OCI-LY1 (cell line): ENCODE measurements at regions not wholly inside any gene's neighbourhood (a gene's known extent, or its start where the extent isn't known, plus 50 kb on each side); places are given as distances from the start of the nearest gene placed in this dataset.
"Not testable (repeated sequence)": the region's sequence is repeated elsewhere in the genome, so short reads cannot be mapped to it uniquely, and the experiment has no call there.

Experiments
- H2AFZ ChIP-seq: fragments of 200-600 bp; sonication (generic), shearing (Covaris generic); 2 replicates; pipeline ENCODE4 v1.6.0; 2014; ENCODE audit warnings: antibody characterized with exemption, mild to moderate bottlenecking, low read length
- H3F3A ChIP-seq: fragments of 200-600 bp; sonication (generic), shearing (Covaris generic); 2 replicates; pipeline ENCODE4 v1.6.0; 2014; ENCODE audit warnings: mild to moderate bottlenecking, antibody characterized with exemption, low read length, moderate library complexity; ENCODE audit not compliant: insufficient read depth
- H3K27ac ChIP-seq: fragments of 200-600 bp; sonication (generic); 2 replicates; pipeline ENCODE4 v1.5.1; 2014; ENCODE audit warnings: low read length, mixed run types, mild to moderate bottlenecking, low read depth; ENCODE audit not compliant: poor library complexity, severe bottlenecking
- H3K27me3 ChIP-seq: fragments of 200-600 bp; sonication (generic); 2 replicates; pipeline ENCODE4 v1.6.0; 2014; ENCODE audit warnings: antibody characterized with exemption, mild to moderate bottlenecking, low read length, moderate library complexity; ENCODE audit not compliant: insufficient read depth
- H3K36me3 ChIP-seq: fragments of 200-600 bp; sonication (generic); 2 replicates; pipeline ENCODE4 v1.6.1; 2014; ENCODE audit warnings: mild to moderate bottlenecking, antibody characterized with exemption, low read length, moderate library complexity, mixed read lengths; ENCODE audit not compliant: insufficient read depth
- H3K4me1 ChIP-seq: fragments of 200-600 bp; sonication (generic); 2 replicates; pipeline ENCODE4 v1.5.1; 2014; ENCODE audit warnings: mild to moderate bottlenecking, low read length, moderate library complexity; ENCODE audit not compliant: insufficient read depth, severe bottlenecking
- H3K4me2 ChIP-seq: fragments of 200-600 bp; sonication (generic), shearing (Covaris generic); 2 replicates; pipeline ENCODE4 v1.6.1; 2014; ENCODE audit warnings: low read length
- H3K4me3 ChIP-seq: fragments of 200-600 bp; sonication (generic); 2 replicates; pipeline ENCODE4 v1.5.1; 2014; ENCODE audit warnings: low read length, low read depth, mild to moderate bottlenecking, mixed read lengths; ENCODE audit not compliant: poor library complexity, severe bottlenecking
- H3K79me2 ChIP-seq: fragments of 200-600 bp; shearing (Covaris generic); 2 replicates; pipeline ENCODE4 v1.6.1; 2016; ENCODE audit warnings: mixed run types, low read length, mixed read lengths; ENCODE audit not compliant: insufficient read depth
- H3K9ac ChIP-seq: fragments of 200-600 bp; sonication (generic), shearing (Covaris generic); 2 replicates; pipeline ENCODE4 v1.6.1; 2014; ENCODE audit warnings: mild to moderate bottlenecking, low read length, mixed read lengths
- H3K9me2 ChIP-seq: fragments of 200-600 bp; sonication (generic), shearing (Covaris generic); 2 replicates; pipeline ENCODE4 v1.6.1; 2014; ENCODE audit warnings: low read depth, mild to moderate bottlenecking, low read length, mixed read lengths
- H3K9me3 ChIP-seq: fragments of 200-600 bp; shearing (Covaris generic); 2 replicates; pipeline ENCODE4 v1.6.1; 2014; ENCODE audit warnings: low read length, mixed read lengths
- H4K20me1 ChIP-seq: fragments of 200-600 bp; sonication (generic), shearing (Covaris generic); 2 replicates; pipeline ENCODE4 v1.6.0; 2016; ENCODE audit warnings: mild to moderate bottlenecking, low read length; ENCODE audit not compliant: insufficient read depth
- EZH2 ChIP-seq: fragments of 200-600 bp; sonication (generic), shearing (Covaris generic); IDR thresholded peaks from 2 replicates; pipeline ENCODE4 v1.8.0; 2017; ENCODE audit warnings: borderline replicate concordance, mixed run types, mild to moderate bottlenecking, antibody characterized with exemption, low read length, moderate library complexity, mixed read lengths
- TF ChIP-seq, protein P1 (sequence below): fragments of 200-600 bp; sonication (generic), shearing (Covaris generic); IDR thresholded peaks from 2 replicates; pipeline ENCODE4 v1.5.1; 2017; ENCODE audit warnings: mild to moderate bottlenecking, antibody characterized with exemption, low read length, moderate library complexity, mixed read lengths

- H3F3A ChIP-seq, result no peaks in the 10 kb centered on the region
- H3K4me2 ChIP-seq, result no peak overlapping the region
- no peak overlapping the region for H3K4me3 ChIP-seq
- H4K20me1 ChIP-seq, result no peaks in the 10 kb centered on the region
- H2AFZ ChIP-seq, result no peak overlapping the region
- no peaks in the 10 kb centered on the region for H3K9me2 ChIP-seq
- H3K9ac ChIP-seq, result no peak overlapping the region
- no peaks in the 10 kb centered on the region for H3K9me3 ChIP-seq
- H3K4me1 ChIP-seq, result no peaks in the 10 kb centered on the region
- no peaks in the 10 kb centered on the region for H3K79me2 ChIP-seq
- H3K27ac ChIP-seq, result no peak overlapping the region
- no peak for TF ChIP-seq EZH2
- TF ChIP-seq, protein P1, sequence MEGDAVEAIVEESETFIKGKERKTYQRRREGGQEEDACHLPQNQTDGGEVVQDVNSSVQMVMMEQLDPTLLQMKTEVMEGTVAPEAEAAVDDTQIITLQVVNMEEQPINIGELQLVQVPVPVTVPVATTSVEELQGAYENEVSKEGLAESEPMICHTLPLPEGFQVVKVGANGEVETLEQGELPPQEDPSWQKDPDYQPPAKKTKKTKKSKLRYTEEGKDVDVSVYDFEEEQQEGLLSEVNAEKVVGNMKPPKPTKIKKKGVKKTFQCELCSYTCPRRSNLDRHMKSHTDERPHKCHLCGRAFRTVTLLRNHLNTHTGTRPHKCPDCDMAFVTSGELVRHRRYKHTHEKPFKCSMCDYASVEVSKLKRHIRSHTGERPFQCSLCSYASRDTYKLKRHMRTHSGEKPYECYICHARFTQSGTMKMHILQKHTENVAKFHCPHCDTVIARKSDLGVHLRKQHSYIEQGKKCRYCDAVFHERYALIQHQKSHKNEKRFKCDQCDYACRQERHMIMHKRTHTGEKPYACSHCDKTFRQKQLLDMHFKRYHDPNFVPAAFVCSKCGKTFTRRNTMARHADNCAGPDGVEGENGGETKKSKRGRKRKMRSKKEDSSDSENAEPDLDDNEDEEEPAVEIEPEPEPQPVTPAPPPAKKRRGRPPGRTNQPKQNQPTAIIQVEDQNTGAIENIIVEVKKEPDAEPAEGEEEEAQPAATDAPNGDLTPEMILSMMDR, result no peak
- no peaks in the 10 kb centered on the region for H3K27me3 ChIP-seq
- no peaks in the 10 kb centered on the region for H3K36me3 ChIP-seq
These were observed 309.3 kb downstream of the LRRC3B start for GRCh38 chr3:26931896-26932295.

DNA sequence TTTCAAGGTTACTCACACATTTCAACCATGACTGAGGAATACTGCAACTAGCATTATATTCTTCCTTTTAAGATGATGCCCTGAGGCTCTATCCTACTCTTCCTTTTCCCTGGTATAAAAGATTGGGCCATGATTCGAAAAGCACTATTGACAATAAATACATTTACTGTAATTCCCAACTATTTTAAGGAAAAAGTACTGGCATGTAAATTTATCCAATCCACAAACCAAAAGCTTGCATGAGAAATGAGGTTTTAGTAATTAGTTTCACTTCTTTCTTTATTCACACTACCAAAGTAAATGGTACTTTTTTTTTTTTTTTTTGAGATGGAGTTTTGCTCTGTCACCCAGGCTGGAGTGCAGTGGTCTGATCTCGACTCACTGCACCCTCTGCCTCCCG, 310.2 kb downstream of the LRRC3B start:
- Histone ChIP-seq H3K4me2 (no peak overlapping the region), H3K4me1 (no peaks in the 10 kb centered on the region)

DNA sequence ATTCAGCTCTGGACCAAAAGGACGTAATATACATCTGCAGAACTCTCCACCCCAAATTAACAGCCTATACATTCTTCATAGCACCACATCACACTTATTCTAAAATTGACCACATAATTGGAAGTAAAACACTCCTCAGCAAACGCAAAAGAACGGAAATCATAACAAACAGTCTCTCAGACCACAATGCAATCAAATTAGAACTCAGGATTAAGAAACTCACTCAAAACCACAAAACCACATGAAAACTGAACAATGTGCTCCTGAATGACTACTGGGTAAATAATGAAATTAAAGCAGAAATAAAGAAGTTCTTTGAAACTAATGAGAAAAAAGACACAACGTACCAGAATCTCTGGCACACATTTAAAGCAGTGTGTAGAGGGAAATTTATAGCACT, 322.9 kb downstream of the LRRC3B start:
- not testable (repeated sequence) for H3K79me2 ChIP-seq, H3K4me2 ChIP-seq, H3K27ac ChIP-seq

More for the DNA sequence above, 310.2 kb downstream of the LRRC3B start:
- Histone ChIP-seq H4K20me1 (no peaks in the 10 kb centered on the region), H3K9ac (no peak overlapping the region), H3K36me3 (no peaks in the 10 kb centered on the region), H3K9me3 (no peaks in the 10 kb centered on the region), H3K27ac (no peak overlapping the region), H3K79me2 (no peaks in the 10 kb centered on the region), H3F3A (no peaks in the 10 kb centered on the region), H3K9me2 (no peaks in the 10 kb centered on the region), H3K4me3 (no peak overlapping the region), H3K27me3 (no peaks in the 10 kb centered on the region), H2AFZ (no peak overlapping the region)
- TF ChIP-seq, protein P1, result no peak
- no peak for TF ChIP-seq EZH2

DNA sequence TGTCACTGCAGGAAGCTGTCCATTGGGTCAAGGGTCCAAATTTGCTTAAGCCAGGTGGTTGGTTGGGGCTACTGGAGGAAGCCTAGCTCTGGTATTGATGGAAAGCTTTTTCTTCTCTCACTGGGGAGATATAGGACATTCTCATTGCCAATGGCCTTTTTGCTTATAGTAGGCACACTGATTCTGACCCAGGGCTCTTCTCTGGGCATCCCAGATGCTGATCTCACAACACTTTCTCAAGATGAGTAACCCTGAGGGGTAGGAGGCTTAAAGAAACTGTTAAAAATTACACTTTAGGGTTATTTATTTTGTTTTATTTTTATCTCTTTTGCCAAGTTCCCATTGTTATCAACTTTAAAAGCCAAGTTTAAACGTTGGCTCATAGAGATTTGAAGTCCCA, 337.8 kb downstream of the LRRC3B start:
- Histone ChIP-seq H3K4me1 (no peaks in the 10 kb centered on the region), H3K27ac (no peak overlapping the region), H3F3A (no peaks in the 10 kb centered on the region), H3K9me3 (no peaks in the 10 kb centered on the region), H3K27me3 (no peaks in the 10 kb centered on the region), H3K9ac (no peak overlapping the region), H3K36me3 (no peaks in the 10 kb centered on the region), H3K4me3 (no peak overlapping the region), H4K20me1 (no peaks in the 10 kb centered on the region), H3K79me2 (no peaks in the 10 kb centered on the region), H3K9me2 (no peaks in the 10 kb centered on the region), H3K4me2 (no peak overlapping the region), H2AFZ (no peak overlapping the region)
- no peak for TF ChIP-seq EZH2
- TF ChIP-seq, protein P1, result no peak

More for the DNA sequence above, 322.9 kb downstream of the LRRC3B start:
- not testable (repeated sequence) for H3K4me1 ChIP-seq, H2AFZ ChIP-seq, H3K9me3 ChIP-seq, H4K20me1 ChIP-seq, H3K27me3 ChIP-seq, H3K36me3 ChIP-seq, H3K9me2 ChIP-seq, H3K4me3 ChIP-seq, H3K9ac ChIP-seq, H3F3A ChIP-seq
